OCI-M1 (cell line): ENCODE measurements at regions not wholly inside any gene's neighbourhood (a gene's known extent, or its start where the extent isn't known, plus 50 kb on each side); places are given as distances from the start of the nearest gene placed in this dataset.
A peak's percentile ranks its signal among the peaks of the same experiment; 100 is the strongest.

Experiments used
- DNase-seq: peaks from one replicate; lab custom pipeline; 2025; lab: John Stamatoyannopoulos, UW

DNA sequence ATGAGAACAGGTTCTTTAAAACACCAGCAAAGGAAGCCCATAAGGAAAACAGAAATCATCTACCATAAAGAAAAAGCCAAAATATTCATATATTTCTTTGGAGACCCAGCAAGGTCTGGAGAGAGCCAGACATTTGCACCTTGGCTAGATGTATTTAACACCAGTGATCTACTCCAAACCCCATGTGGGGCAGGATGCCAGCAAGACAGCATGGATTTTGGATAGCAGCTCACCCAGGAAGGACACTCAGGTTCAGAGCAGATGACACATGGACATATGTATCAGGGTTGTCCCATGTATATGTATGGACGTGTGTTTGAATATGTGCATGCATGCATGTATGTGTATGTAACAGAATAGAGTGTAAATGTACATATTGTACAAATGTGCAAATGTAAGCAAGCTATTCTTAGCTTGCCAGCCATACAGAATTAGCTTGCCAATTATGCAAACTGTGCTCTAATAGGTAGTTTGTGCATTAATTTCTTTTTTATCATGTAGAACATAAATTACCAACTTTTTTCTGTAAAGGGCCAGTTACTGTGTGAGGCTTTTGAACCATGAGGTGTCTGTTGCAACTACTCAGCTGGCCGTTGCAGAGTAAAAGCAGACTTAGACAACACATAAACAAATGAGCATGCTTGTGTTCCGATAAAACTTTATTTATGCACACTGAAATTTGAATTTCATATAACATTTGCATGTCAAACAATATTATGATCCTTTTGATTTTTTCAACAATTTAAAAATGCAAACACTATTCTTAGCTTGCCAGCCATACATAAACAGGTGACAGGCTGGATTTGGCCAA is 73.5 kb upstream of the KAZN start:
- no peak for DNase-seq

DNA sequence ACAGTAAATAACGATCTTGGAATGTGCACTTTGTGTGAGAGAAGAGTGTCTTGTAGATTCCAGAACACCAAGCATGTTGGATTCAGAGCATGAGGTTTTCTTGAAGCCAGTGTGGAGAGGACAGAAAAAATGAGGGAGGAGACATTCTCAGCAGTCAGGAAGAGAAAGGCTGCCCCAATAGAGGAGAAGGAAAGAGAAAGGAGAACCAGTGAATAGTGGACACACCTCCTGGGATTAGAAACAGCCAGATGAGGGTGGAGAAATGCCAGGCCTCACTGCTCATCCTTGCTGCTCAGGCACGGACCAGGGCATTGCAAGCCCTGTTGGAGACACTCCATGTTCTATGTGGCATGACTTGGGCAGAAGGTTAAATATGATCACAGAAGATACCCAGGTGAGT is 69.0 kb upstream of the KAZN start:
- DNase-seq, result no peak

DNA sequence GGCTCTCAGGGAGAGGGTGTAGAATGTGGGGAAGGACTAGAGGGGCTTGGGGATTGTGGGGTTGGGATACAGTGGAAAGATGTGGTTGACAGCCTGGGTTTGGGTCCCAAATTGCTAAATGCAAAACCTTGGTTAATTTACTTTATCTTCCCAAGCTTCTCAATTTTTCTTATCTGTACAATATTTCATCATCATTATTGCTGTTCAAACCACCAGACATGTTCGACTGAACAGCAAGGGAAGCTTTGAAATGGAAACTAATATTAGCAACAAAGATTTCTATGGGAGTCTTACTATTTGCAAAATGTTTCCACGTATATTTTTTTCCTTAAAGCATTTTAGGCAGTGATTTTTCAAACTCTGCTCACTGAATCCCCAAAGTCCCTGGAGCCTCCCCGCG is 67.0 kb upstream of the KAZN start:
- no peak for DNase-seq

DNA sequence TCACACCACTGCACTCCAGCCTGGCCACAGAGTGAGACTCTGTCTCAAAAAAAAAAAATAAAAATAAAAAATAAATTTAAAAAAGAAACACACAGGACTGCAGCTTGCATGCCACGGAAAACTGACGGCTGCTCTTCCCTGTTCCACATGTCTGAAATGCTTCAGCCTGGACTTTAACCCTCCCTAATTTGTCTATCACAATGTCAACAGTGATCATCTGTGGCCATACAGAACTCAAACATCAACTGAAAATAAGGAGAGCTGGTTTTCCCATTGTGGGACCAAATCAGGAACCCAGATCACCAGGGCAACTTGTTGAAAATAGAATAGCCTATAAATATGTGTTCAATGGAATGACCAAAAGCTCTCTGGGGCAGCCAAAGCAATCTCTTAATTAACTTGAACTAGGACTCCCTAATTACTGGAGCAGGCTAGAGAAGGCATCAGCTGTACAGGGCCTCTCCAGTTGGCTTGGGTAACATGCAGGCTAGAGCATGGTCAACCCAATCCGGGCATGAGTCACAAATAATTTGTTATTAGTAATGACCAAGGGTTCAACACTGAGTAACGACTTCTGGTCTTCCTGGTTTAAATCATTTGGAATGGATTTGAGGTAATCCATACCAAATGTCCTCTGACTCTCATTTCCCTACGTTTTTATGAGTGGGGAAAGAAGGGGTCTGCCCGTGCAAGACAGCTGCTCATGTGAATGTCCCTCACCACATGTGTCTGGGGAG is 62.7 kb upstream of the KAZN start:
- DNase-seq, result no peak

DNA sequence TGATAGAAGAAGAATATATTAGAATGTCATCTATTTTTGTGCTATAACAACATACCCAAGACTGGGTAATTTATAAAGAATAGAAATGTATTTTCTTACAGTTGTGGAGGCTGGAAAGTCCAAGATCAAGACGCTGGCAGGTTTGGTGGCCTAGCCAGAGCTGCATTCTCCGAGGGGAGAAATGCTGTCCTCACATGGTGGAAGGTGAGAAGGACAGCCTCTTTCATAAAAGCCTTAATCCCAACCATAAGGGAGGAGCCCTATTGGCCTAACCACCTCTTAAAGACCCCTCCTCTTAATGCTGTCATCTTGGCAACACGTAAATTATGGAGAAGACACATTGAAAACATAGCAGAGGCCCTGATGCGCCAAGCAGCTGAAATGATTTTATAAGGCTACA is 60.1 kb upstream of the KAZN start:
- peak; percentile 2 for DNase-seq

DNA sequence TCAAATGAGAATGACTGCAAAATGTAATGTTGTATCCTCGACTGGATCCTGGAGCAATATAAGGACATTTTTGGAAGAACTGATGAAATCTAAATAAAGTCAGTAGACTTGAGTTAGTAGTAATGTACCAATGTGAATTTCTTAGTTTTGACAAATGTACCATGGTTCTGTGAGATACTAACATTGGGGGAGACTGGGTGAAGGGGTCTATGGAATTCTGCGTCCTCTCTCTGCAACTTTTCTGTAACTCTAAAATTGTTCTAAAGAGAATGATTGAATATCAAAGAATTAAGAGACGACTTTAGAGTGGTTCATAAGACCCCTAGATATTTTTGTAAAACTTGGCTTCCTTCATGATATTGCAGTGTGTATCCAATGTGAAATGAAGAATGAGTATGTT is 59.2 kb upstream of the KAZN start:
- DNase-seq, result no peak

DNA sequence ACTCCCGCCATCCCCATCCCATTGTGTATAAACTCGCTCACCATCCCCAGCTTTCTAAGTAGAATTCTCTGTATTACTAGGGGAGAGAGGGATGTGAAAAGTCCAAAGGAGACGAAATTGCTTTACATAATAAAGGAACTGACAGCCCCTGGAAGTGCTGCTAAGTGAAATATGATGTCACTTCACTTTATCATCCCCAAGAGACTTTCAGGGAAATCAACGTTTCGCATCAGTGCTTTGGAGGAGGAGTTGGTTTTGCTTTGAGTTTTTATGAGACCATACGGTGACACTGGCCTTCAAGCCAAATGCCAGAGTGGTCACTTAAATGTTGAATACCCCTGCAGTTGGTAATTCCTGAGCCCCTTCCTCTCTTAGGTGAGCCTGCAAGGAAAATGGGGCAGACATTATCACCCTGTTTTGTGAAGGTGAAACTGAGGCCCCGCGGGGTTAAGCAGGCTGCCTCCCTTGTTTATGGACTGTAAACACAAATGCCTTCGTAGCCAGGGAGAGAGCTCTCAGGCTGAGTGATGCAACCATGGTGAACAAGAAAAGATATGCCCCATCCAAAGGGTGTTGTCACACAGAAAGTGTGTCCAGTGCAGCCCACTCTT is 58.4 kb upstream of the KAZN start:
- no peak for DNase-seq

DNA sequence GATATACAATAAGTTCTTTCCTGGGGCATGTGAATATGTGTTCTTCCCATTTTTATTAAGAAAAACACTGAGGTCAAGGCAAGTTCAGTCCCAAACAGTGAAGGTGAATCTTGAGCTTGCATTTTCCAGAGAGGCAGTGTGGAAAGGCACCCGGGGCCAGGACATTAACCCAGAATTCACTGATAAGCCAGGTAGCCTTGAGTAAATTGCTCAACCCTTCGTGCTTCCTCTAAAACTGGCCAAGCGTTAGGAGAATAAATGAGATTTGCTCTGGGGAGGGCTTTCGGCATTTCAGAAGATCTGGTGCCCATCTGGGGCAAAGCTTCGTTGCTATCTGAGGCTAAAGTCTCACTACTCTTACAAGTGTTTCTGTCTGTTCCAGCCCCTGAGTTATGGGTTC is 57.1 kb upstream of the KAZN start:
- no peak for DNase-seq

DNA sequence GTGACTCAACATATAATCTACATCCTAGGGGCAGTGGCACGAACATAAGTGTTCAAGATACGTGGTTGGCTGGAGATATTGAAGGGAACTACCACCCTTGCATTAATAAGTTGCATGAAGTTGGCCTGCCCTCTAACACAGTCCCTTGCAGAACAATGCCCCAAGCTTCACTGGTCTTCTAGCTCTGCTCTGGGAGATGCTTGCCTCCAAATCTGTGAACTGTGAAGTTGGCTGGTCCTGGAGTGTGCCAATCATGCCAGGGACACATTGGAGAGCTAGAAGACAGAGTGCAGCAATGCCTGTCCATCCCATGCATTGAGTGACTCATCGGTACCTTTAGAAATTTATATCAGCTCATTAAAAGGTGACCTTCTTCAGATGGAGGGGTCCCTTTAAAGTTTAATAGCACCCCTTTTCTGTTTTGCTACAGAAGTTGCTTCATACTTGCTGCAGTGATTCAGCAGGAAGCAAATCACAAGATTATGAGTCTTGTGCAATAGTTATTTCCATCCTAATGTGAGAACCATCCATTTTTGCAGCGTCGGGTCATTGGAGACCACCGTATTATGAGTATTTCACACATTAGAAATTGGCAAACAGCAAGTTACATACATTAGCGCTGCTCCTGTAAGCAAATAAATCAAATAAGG is 55.2 kb upstream of the KAZN start:
- DNase-seq, result no peak

DNA sequence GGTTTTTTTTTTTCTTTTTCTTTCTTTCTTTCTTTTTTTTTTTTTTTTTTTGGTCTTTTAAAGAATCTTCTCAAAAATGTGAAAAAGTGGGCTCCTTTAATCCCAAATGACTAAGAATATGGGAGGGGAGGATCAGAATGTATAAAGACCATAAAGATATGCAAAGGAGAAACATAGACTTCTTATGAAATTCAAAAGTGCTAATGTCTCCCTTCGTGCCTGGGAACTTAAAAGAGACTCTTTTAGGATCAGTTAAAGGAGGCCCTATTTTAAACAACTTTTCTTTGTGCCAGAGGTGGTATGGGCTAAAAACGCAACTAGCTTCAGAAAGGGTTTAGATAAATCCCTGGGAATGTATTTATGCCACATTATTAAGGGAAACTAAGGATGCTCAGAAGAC is 54.2 kb upstream of the KAZN start:
- no peak for DNase-seq

DNA sequence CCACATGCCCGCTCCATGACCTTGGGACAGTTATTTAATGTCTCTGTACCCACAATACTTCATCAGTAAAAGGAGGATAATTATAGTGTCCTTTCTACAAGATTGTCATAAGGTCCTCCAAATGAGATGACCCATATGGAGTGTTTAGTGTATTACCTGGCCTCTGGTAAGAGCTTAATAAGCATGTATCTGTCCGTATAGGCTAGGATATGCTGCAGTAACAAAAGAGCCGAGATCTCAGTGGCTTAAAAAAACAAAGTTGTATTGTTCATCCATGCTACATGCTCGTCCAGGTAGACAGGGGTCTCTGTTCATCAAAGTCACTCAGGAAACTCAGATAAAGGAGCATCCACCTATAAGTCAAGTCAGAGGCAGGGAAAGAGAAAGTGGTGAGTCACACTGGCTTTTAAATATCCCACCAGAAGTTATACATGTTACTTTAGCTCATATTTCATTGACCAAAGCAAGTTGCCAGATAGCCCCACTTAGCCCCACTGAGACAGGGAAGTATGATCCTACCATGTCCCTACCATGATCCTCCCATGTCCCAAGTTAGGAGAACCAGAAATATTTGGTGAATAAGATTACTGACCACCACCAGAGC is 53.0 kb upstream of the KAZN start:
- DNase-seq, result no peak

DNA sequence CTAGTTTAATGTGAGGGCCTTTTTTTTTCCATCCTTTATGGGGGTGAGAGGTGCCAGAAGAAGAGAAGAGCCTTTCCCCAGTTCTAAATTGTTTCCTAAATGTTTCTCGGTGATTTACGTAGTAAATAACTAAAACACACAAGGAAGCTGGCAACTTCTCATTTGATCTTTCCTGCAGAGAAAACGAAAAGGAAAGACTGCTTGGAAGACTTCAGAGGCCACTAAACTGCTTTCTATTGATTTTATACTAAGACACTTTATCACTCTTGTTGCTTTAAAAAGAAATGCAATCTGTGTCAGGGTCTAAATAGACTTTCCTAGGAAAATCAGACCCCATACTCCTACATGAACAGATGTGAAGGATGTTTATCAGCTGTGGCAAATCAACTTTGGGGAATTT is 52.1 kb upstream of the KAZN start:
- DNase-seq, result no peak
